DND-41 (cell line): ENCODE measurements at regions not wholly inside any gene's neighbourhood (a gene's known extent, or its start where the extent isn't known, plus 50 kb on each side); places are given as distances from the start of the nearest gene placed in this dataset.

ENCODE experiments used
- ATAC-seq: fragments of 200-7000 bp; cut with Tn5 transposase; 3 replicates; pipeline ENCODE4 v1.9.1; 2021; ENCODE audit warnings: low read depth; ENCODE audit not compliant: insufficient read depth
- DNase-seq: peaks from one replicate; pipeline ENCODE4 v3.0.0-alpha.2; 2020
- H2AFZ ChIP-seq: 2 replicates; pipeline ENCODE4 v1.6.0; 2012; ENCODE audit warnings: low read depth, low read length
- H3K27ac ChIP-seq: 2 replicates; pipeline ENCODE4 v1.5.1; 2012; ENCODE audit warnings: low read length, inconsistent platforms
- H3K27me3 ChIP-seq: fragments of 200-600 bp; sonication (generic); 2 replicates; pipeline ENCODE4 v1.6.0; 2012; ENCODE audit warnings: low read length, mild to moderate bottlenecking, inconsistent platforms; ENCODE audit not compliant: insufficient read depth, poor library complexity
- H3K36me3 ChIP-seq: 2 replicates; pipeline ENCODE4 v1.5.1; 2012; ENCODE audit warnings: low read length, inconsistent platforms; ENCODE audit not compliant: insufficient read depth
- H3K4me1 ChIP-seq: 2 replicates; pipeline ENCODE4 v1.5.1; 2012; ENCODE audit warnings: mild to moderate bottlenecking, low read length; ENCODE audit not compliant: insufficient read depth
- H3K4me2 ChIP-seq: 2 replicates; pipeline ENCODE4 v1.6.0; 2012; ENCODE audit warnings: mild to moderate bottlenecking, moderate library complexity, low read length, inconsistent platforms; ENCODE audit not compliant: insufficient read depth
- H3K4me3 ChIP-seq, 2 experiments: fragments of 200-600 bp in 1 of 2; shearing (Covaris generic) in 1 of 2; 2 replicates each; pipeline ENCODE4 v1.5.1; 2012 to 2016; ENCODE audit warnings: inconsistent platforms in 2 of 2, low read length in 2 of 2, mild to moderate bottlenecking in 2 of 2, low read depth in 1 of 2, moderate library complexity in 1 of 2
- H3K79me2 ChIP-seq: 2 replicates; pipeline ENCODE4 v1.6.0; 2012; ENCODE audit warnings: low read length, inconsistent platforms; ENCODE audit not compliant: insufficient read depth
- H3K9ac ChIP-seq: 2 replicates; pipeline ENCODE4 v1.6.0; 2012; ENCODE audit warnings: low read depth, mild to moderate bottlenecking, inconsistent platforms, low read length, moderate library complexity
- H3K9me3 ChIP-seq: 2 replicates; pipeline ENCODE4 v1.5.1; 2012; ENCODE audit warnings: low read length, moderate library complexity, mild to moderate bottlenecking, inconsistent platforms; ENCODE audit not compliant: insufficient read depth, severe bottlenecking
- H4K20me1 ChIP-seq: 2 replicates; pipeline ENCODE4 v1.6.0; 2012; ENCODE audit warnings: low read length; ENCODE audit not compliant: insufficient read depth
- EZH2 ChIP-seq: IDR thresholded peaks from 3 replicates; pipeline ENCODE4 v1.6.1; 2012; ENCODE audit warnings: borderline replicate concordance, low read depth, mild to moderate bottlenecking, moderate library complexity, low read length, inconsistent platforms; ENCODE audit not compliant: severe bottlenecking
- TF ChIP-seq, protein P1 (sequence below): IDR thresholded peaks from 2 replicates; pipeline ENCODE4 v1.5.1; 2012; ENCODE audit warnings: borderline replicate concordance, low read length, moderate library complexity, mild to moderate bottlenecking; ENCODE audit not compliant: poor library complexity, severe bottlenecking; ENCODE audit errors: extremely low read depth

DNA sequence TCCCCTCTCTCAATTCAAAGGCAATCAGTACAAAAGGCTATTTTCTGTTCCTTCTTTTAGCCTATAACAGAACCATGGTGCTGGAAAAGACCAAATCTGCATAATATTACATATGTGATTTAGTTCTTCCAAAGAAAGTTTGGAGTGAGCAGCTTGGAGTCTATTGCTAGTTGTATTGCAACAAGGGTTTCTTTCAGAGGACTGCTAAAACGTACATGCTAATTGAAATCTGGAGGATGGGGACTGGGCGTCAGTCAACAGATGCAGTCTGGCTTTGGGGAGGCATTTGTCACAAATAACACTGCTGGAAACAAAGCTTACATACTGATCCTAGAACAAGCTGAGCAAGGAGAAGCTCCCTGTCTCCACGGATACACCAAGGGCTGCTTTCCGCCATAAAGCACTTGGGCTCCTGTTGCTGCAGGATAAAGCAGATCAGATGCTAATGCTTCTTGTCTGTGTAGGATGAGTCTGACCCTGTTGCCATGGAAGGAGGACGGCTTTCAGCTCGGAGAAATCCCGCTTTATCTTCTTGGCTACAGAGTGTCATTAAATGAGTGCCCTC lies 883.5 kb downstream of the SORCS1 start:
- no peaks in the 10 kb centered on the region for H3K36me3 ChIP-seq
- H3K79me2 ChIP-seq = no peaks in the 10 kb centered on the region
- DNase-seq (no peak), ATAC-seq (no peak)
- TF ChIP-seq, protein P1, sequence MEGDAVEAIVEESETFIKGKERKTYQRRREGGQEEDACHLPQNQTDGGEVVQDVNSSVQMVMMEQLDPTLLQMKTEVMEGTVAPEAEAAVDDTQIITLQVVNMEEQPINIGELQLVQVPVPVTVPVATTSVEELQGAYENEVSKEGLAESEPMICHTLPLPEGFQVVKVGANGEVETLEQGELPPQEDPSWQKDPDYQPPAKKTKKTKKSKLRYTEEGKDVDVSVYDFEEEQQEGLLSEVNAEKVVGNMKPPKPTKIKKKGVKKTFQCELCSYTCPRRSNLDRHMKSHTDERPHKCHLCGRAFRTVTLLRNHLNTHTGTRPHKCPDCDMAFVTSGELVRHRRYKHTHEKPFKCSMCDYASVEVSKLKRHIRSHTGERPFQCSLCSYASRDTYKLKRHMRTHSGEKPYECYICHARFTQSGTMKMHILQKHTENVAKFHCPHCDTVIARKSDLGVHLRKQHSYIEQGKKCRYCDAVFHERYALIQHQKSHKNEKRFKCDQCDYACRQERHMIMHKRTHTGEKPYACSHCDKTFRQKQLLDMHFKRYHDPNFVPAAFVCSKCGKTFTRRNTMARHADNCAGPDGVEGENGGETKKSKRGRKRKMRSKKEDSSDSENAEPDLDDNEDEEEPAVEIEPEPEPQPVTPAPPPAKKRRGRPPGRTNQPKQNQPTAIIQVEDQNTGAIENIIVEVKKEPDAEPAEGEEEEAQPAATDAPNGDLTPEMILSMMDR = no peak
- TF ChIP-seq EZH2 = no peak
- H3K4me2 ChIP-seq = no peak overlapping the region
- H3K27ac ChIP-seq = no peak overlapping the region
- H3K4me1 ChIP-seq = no peaks in the 10 kb centered on the region
- H2AFZ ChIP-seq = no peak overlapping the region
- H3K4me3 ChIP-seq = no peak overlapping the region
- no peak overlapping the region for H3K9ac ChIP-seq
- H3K9me3 ChIP-seq = no peaks in the 10 kb centered on the region
- H3K27me3 ChIP-seq = no peaks in the 10 kb centered on the region
- no peaks in the 10 kb centered on the region for H4K20me1 ChIP-seq

DNA sequence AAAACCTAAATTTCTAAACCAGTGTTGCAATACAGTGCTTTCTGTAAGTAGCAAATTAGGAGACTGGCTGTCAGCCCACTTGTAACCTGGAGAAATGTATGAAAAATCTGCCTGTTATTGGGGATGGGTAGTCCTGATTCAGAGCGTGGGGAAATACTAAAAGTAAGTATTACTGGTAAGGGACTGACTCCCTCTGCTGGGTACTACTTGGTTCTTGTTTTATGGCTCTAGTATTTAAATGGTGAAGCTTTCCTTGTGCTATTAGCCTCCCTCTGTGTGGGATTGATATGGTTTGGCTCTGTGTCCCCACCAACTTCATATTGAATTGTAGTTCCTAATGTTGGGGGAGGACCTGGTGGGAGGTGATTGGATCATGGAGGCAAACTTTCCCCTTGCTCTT lies 886.1 kb downstream of the SORCS1 start:
- no peaks in the 10 kb centered on the region for H3K36me3 ChIP-seq
- no peaks in the 10 kb centered on the region for H3K79me2 ChIP-seq
- DNase-seq (no peak), ATAC-seq (no peak)
- H4K20me1 ChIP-seq = no peaks in the 10 kb centered on the region
- H3K4me3 ChIP-seq = no peak overlapping the region
- no peaks in the 10 kb centered on the region for H3K4me1 ChIP-seq
- H3K4me2 ChIP-seq = no peak overlapping the region
- no peak overlapping the region for H2AFZ ChIP-seq
- H3K27me3 ChIP-seq = no peaks in the 10 kb centered on the region
- H3K9ac ChIP-seq = no peak overlapping the region
- TF ChIP-seq, protein P1 = no peak
- TF ChIP-seq EZH2 = no peak
- H3K27ac ChIP-seq = no peak overlapping the region
- no peaks in the 10 kb centered on the region for H3K9me3 ChIP-seq

DNA sequence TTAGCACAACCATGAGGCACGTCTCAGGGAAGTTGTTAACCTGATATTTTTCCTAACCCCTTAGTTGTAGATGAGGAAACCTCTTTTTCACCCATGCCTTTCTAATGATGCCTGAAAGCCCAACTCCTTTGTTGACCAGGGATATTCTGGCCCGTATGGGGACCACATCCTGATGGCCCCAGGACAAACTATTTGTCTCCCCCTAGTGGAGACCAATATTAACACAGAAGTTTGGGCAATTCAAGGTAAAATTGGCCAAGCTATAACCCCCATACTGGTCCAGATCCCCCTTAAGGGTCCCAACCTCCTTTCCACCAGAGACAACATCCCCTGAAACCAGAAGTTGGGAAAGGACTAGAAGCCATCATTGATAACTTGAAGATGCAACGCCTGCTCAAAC lies 893.3 kb downstream of the SORCS1 start:
- TF ChIP-seq EZH2 = no peak
- TF ChIP-seq, protein P1 = no peak
- Histone ChIP-seq H3K36me3 (no peaks in the 10 kb centered on the region), H4K20me1 (no peaks in the 10 kb centered on the region), H3K27ac (no peak overlapping the region), H3K4me2 (no peak overlapping the region), H3K4me3 (no peak overlapping the region), H3K9ac (no peak overlapping the region), H2AFZ (no peak overlapping the region), H3K79me2 (no peaks in the 10 kb centered on the region), H3K4me1 (no peaks in the 10 kb centered on the region), H3K9me3 (no peaks in the 10 kb centered on the region), H3K27me3 (no peaks in the 10 kb centered on the region)
- no peak for DNase-seq
- no peak for ATAC-seq

DNA sequence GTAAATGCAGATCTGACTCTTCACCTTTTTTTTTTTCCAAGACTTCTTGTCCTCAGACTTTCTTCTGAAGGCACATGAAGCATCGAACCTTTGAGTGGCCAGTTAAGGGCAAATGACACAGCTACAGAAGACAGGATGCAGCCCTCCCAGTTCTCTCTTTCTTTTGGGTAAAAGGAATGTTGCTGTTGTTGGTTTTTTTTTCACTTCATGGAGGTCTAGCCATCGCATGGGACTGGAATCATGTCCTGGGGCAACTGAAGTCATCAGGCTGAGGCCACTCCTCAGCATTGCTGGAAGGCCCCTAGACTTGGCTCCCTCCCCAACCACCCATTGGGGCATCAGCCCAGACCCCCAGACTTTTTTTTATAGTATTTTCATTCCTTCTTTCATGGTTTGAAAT lies 896.5 kb downstream of the SORCS1 start:
- no peak overlapping the region for H3K27ac ChIP-seq

More for the DNA sequence above, 896.5 kb downstream of the SORCS1 start:
- TF ChIP-seq, protein P1 = no peak
- no peak for TF ChIP-seq EZH2
- DNase-seq (no peak), ATAC-seq (no peak)
- Histone ChIP-seq H3K36me3 (no peaks in the 10 kb centered on the region), H3K4me1 (no peaks in the 10 kb centered on the region), H3K9ac (no peak overlapping the region), H3K79me2 (no peaks in the 10 kb centered on the region), H3K4me3 (no peak overlapping the region), H3K27me3 (no peaks in the 10 kb centered on the region), H4K20me1 (no peaks in the 10 kb centered on the region), H2AFZ (no peak overlapping the region), H3K4me2 (no peak overlapping the region), H3K9me3 (no peaks in the 10 kb centered on the region)
